HG03097 (cell line): ENCODE measurements at regions not wholly inside any gene's neighbourhood (a gene's known extent, or its start where the extent isn't known, plus 50 kb on each side); places are given as distances from the start of the nearest gene placed in this dataset.
"Not testable (repeated sequence)": the region's sequence is repeated elsewhere in the genome, so short reads cannot be mapped to it uniquely, and the experiment has no call there.

Experiments used
- ATAC-seq: cut with Tn5 transposase; IDR thresholded peaks from one replicate; pipeline ENCODE4 v1.9.1; 2021; ENCODE audit not compliant: unreplicated experiment, low FRiP score

- no peak for ATAC-seq
Observed at GRCh38 chr4:111883557-111883999, 261.7 kb upstream of the FAM241A start.

GRCh38 chr4:111890412-111890811 lies 254.8 kb upstream of the FAM241A start:
- no peak for ATAC-seq

DNA sequence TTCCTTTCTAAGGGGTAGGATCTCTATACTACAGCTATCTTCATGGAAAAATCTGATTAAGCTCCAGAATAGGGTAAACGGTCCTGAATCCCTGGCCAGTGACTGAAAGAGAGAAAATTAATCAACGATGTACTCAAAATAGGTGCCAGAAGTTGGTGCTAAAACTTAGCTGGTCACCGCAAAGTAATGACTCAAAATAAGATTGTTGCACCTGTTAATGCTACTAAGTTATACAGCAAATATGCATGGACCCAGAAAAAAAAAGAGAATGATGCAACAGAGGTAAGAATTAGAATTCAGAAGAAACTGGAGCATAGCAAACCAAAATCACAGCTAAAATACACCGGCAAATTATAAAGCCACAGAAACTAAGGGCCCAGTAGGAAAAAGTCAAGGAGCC lies 239.7 kb upstream of the FAM241A start:
- no peak for ATAC-seq

DNA sequence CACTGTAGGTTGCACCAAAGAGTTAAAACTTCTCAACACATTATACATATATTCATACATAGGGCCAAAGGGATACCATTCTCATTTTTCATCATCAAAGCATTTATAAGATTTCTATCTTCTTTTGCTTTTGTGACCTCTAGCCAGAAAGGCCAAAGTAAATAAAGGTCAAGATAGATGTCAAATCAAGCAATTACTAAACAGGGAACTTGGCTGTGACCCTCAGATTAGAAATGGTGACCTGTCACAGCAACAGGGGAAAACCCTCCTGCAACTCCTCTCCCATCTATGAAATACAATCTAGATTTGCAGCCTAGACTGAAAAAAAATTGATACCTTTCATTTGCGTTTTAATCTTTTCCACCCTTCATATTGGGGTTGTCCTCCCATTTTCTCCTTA lies 225.6 kb upstream of the FAM241A start:
- no peak for ATAC-seq

GRCh38 chr4:111921714-111922113 lies 223.5 kb upstream of the FAM241A start:
- ATAC-seq = no peak

GRCh38 chr4:111923786-111924185 lies 221.5 kb upstream of the FAM241A start:
- ATAC-seq = no peak

GRCh38 chr4:111924696-111925095 lies 220.6 kb upstream of the FAM241A start:
- no peak for ATAC-seq

DNA sequence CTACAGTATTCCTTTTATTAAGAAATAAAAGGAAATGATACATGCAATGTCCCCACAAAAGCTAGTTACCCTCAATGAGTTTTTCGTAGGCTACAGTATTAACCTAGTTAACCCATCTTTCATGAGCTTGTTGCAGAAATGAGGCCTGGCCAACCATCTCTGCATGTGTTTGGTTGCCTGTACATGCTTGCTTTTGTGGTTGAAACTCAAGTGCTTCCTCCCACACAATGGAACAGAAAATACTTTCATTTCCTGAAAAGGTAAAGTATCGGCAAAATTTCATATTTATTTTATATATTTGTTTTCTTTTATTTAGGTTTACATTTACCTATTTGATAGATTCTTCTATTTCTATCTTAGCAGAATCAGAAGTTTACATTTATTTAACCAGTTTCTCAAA lies 214.6 kb upstream of the FAM241A start:
- ATAC-seq = peak; percentile 98

DNA sequence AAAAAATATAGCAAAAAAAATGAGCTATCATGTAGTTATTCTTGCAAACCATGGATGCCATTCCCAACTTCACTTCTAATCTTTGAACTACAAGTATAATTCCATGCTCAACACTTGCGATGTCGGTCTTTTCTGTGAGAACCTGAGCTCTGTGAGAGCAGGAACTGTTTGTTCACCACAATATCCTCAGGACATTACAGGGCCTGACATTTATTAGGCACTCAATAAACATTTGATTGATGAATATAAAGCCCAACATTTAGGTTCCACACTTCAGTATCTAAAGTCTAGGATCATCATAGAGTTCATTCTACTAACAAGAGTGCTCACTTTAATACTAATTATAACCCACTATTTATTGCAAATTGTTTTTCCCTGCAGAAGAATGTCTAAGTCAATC lies 211.6 kb upstream of the FAM241A start:
- no peak for ATAC-seq

GRCh38 chr4:111934314-111934713 lies 210.9 kb upstream of the FAM241A start:
- no peak for ATAC-seq

DNA sequence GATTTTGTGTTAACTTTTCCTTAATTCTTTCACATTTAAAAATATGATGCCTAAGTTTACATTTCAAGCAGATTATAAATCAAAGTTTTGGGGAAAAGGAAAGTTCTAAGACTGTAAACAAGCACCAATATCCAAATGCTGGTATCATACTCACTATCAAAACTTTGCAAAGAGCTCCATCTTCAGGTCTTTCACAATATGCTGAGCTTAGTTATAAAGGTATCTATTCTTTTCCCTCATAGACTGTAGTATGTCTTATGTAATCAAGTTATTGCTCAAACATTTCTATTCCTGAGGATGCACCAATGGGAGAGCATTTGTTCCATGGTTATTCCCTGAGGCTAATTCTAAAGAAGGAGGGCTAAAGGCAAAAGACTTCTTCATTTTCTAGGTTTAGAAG lies 207.9 kb upstream of the FAM241A start:
- no peak for ATAC-seq

DNA sequence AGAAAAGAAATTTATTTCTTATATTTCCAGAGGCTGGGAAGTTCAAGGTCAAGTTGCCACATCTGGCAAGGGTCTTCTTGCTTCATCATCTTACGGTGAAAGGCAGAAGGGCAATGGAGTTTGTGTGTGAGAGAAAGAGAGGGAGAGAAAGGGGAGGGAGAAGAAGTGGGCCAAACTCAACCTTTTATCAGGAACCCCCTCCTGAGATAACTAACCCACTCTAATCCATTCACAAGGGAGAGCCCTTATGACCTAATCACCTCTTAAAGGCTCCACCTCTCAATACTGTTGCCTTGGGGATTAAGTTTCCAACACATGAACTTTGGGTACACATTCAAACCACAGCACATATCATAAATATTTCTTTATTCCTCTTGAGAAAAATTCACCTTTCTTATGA lies 203.3 kb upstream of the FAM241A start:
- no peak for ATAC-seq

DNA sequence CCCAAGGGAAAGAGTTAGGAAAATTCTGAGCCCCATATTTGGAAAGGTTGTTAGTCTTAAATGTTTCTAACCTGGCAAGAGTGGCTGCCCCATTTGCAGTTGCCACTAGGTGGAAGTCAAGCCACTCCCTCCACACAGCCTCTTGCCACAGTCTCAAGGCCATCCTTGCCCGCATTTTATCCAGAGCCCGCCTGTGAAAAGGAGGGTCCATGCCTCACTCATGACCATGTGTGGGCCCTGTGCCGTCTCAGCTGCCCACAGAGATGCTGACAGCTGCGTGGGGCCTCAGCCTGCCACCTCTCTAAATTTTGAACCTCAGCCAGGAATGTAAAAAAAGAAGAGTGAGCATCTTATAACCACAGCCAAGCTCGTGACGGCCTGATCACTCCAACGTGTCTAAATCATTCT lies 201.5 kb upstream of the FAM241A start:
- peak; percentile 86 for ATAC-seq

- ATAC-seq = no peak
Observed at GRCh38 chr4:111945014-111945413, 200.2 kb upstream of the FAM241A start.

DNA sequence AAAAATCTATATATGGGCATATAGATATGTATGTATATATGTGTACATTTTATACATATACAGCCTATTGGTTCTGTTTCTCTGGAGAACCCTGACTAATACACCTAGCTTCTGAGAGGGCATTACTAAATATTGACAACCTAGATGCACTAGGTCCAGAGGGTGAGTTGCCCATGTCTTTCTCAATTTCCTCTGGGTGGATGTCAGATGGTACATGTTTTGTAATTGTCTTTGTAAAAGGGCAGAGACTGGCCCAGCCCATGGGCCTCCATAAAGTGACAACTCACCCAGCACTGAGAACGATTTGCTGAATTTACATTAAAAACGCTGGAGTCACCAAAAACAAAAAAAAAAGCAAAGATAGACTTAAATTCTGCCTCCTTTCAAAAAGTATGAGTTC lies 198.5 kb upstream of the FAM241A start:
- ATAC-seq = no peak

- no peak for ATAC-seq
Observed at GRCh38 chr4:111952688-111953087, 192.6 kb upstream of the FAM241A start.

DNA sequence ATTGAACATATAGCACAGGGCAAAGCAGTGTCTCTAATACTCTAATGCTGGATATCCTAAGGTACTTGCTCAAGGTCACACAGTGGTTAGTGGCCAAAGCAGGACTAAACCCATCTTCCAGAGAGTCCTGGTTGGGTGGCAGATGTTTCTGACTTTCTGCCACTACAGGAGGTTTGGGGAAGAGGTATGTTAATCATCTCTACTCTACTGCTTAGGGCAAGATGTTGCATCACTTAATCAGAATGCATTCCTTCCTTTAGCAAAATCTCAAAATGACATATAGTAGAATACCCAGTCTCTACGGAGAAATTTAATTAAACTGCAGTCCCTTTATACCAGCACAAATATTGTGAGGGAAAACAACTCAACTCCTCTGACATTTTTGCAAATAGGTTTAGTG lies 190.7 kb upstream of the FAM241A start:
- ATAC-seq = no peak

- ATAC-seq = no peak
Observed at GRCh38 chr4:111955001-111955400, 190.3 kb upstream of the FAM241A start.

DNA sequence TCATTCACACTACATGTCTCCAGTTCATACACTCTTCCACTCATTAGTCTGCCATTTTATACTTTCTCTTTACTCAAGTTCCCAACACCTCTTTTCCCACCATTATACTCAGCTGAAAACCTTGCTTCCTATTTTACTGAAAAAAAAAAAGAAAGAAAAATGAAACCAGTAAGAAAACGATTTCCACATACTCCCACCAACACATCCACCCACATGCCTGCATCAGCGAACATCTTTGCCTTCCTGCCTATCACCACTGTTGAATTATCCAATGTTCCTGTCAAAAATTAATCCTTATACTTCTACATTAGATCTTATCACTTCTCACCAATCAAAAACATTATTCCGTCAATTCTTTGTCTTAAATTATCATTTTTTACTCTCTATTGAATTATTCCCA lies 188.1 kb upstream of the FAM241A start:
- no peak for ATAC-seq

DNA sequence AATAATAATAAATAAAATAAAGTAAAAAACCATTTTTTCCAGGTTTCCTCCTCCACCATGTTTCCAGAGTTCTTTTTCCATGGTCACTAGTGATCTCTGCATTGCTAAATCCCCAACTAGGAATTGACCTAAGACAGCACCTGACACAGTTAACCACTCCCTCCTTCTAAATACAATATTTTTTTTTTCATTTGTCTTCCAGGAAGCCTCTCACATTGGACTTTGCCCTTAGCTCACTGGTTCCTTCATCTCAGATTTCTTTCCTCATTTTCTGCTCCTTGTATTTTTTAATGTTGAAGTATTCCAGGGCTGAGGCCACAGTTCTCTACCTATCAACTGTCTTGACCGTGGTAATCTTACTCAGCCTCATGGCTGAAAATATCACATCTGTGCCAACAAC lies 187.3 kb upstream of the FAM241A start:
- ATAC-seq = no peak

DNA sequence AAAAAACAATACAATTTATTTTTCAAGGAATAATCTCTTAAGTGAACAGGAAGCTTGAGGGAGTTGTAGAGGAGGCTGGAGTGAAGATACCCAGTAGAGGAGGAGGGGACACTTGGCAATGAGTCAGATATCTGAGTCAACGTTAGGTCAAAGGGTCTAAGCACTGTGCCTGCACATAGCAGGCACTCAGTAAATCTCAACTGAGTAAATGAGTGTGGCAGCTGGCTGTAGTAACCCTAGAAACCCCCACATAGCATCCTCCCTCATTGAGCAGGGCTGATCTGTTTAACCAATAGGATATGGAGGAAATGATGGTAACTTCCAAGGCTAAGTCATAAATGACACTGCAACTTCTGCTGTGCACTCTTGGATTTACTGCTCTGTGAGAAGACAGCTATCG lies 186.0 kb upstream of the FAM241A start:
- peak; percentile 36 for ATAC-seq

GRCh38 chr4:111960241-111960667 lies 185.0 kb upstream of the FAM241A start:
- ATAC-seq = peak; percentile 95

DNA sequence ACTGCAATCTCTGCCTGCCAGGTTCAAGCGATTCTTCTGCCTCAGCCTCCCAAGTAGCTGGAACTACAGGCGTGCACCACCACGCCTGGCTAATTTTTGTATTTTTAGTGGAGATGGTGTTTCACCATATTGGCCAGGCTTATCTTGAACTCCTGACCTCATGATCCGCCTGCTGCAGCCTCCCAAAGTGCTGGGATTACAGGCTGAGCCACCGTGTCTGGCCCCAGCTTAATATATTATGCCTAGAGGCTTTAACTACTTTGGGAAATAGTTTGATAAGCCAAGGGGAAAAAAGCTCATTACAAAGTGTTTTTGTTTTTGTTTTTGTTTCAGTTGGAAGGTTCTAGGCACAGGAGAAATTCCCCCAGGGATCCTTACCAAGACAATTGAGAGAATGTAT lies 184.2 kb upstream of the FAM241A start:
- not testable (repeated sequence) for ATAC-seq
